ENCODE measurements at regions not wholly inside any gene's neighbourhood (a gene's known extent, or its start where the extent isn't known, plus 50 kb on each side); places are given as distances from the start of the nearest gene placed in this dataset.

DNA sequence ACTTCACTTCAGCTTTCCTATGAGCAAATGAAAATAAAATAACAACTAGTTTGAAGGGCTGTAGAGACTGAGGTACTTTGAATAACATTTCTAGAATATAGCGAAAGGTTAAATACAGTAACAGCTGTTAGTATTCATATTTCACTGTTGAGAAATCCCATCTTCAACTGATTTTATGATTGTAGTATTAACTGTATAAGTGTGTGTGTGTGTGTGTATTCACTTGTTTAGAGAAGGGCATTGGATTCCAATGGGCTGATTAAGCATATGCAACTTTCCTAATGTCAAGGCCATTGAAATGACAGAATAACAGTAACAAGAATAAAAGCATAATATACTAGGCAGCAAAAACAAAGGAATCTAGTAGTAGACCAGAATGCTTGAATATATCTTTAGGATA lies 957.5 kb upstream of the EPHA7 start:
- TF ChIP-seq EZH2 (IDR thresholded peaks at IDR 0.05; ENCODE audit: low read length, missing control alignments): no peak
- TF ChIP-seq, protein P1, sequence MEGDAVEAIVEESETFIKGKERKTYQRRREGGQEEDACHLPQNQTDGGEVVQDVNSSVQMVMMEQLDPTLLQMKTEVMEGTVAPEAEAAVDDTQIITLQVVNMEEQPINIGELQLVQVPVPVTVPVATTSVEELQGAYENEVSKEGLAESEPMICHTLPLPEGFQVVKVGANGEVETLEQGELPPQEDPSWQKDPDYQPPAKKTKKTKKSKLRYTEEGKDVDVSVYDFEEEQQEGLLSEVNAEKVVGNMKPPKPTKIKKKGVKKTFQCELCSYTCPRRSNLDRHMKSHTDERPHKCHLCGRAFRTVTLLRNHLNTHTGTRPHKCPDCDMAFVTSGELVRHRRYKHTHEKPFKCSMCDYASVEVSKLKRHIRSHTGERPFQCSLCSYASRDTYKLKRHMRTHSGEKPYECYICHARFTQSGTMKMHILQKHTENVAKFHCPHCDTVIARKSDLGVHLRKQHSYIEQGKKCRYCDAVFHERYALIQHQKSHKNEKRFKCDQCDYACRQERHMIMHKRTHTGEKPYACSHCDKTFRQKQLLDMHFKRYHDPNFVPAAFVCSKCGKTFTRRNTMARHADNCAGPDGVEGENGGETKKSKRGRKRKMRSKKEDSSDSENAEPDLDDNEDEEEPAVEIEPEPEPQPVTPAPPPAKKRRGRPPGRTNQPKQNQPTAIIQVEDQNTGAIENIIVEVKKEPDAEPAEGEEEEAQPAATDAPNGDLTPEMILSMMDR (conservative IDR thresholded peaks at IDR 0.05 in 1 of 2, IDR thresholded peaks at IDR 0.05 in 1 of 2; ENCODE audit: low read depth in 1 of 2, low read length in 2 of 2): no peak
- Histone ChIP-seq H3K36me3 (ENCODE audit: control insufficient read depth, insufficient read depth, low read length) (no peaks in the 10 kb centered on the region), H3K4me3 (replicated peaks in 1 of 4; ENCODE audit: control extremely low read depth in 1 of 4, insufficient read depth in 1 of 4, low read depth in 3 of 4, low read length in 4 of 4) (no peak overlapping the region), H3K9me3 (ENCODE audit: control insufficient read depth, insufficient read depth, low read depth, low read length) (no peaks in the 10 kb centered on the region), H2AFZ (ENCODE audit: low read length) (no peak overlapping the region), H4K20me1 (ENCODE audit: control insufficient read depth, extremely low read depth, insufficient read depth, low read length) (no peaks in the 10 kb centered on the region), H3K27me3 (ENCODE audit: control insufficient read depth, insufficient read depth, low read length) (no peaks in the 10 kb centered on the region), H3K79me2 (ENCODE audit: control insufficient read depth, insufficient read depth, low read length) (no peaks in the 10 kb centered on the region), H3K4me2 (ENCODE audit: extremely low read depth, insufficient read depth, low read length) (no peak overlapping the region), H3K9ac (ENCODE audit: insufficient read depth, low read length) (no peak overlapping the region), H3K27ac (ENCODE audit: insufficient read depth, low read length) (no peak overlapping the region), H3K4me1 (ENCODE audit: control insufficient read depth, extremely low read depth, insufficient read depth, low read length) (no peaks in the 10 kb centered on the region)
- DNase-seq (ENCODE audit: low read depth in 2 of 2): peak in 1 of 2 donors; percentile 83

DNA sequence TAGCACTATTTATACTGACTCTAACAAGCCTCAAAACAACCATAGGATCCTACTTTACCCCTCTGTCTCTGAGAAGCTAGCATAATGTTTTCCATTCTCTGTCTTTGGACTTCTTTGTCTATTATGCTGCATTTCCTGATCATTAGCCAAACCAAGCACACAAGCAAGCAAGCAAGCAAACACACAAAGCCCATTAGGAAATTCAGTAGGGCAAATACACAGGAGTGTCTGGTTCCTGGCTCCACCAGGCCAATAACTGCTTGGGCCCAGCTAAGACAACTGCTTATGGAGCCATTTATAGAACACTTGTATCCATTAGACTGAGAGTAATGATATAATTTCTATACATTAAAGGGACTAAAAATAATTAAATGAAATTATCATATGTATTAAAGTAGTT lies 952.9 kb upstream of the EPHA7 start:
- Histone ChIP-seq H3K27me3 (ENCODE audit: control insufficient read depth, insufficient read depth, low read length) (no peaks in the 10 kb centered on the region), H3K9me3 (ENCODE audit: control insufficient read depth, insufficient read depth, low read depth, low read length) (no peaks in the 10 kb centered on the region), H3K9ac (ENCODE audit: insufficient read depth, low read length) (no peak overlapping the region), H4K20me1 (ENCODE audit: control insufficient read depth, extremely low read depth, insufficient read depth, low read length) (no peaks in the 10 kb centered on the region), H3K4me3 (replicated peaks in 1 of 4; ENCODE audit: control extremely low read depth in 1 of 4, insufficient read depth in 1 of 4, low read depth in 3 of 4, low read length in 4 of 4) (no peak overlapping the region), H3K79me2 (ENCODE audit: control insufficient read depth, insufficient read depth, low read length) (no peaks in the 10 kb centered on the region), H3K4me1 (ENCODE audit: control insufficient read depth, extremely low read depth, insufficient read depth, low read length) (no peaks in the 10 kb centered on the region), H3K4me2 (ENCODE audit: extremely low read depth, insufficient read depth, low read length) (no peak overlapping the region), H3K36me3 (ENCODE audit: control insufficient read depth, insufficient read depth, low read length) (no peaks in the 10 kb centered on the region), H3K27ac (ENCODE audit: insufficient read depth, low read length) (no peak overlapping the region), H2AFZ (ENCODE audit: low read length) (no peak overlapping the region)
- TF ChIP-seq, protein P1 (conservative IDR thresholded peaks at IDR 0.05 in 1 of 2, IDR thresholded peaks at IDR 0.05 in 1 of 2; ENCODE audit: low read depth in 1 of 2, low read length in 2 of 2): no peak
- no peak for TF ChIP-seq EZH2 (IDR thresholded peaks at IDR 0.05; ENCODE audit: low read length, missing control alignments)
- no peak for DNase-seq (ENCODE audit: low read depth in 2 of 2)

DNA sequence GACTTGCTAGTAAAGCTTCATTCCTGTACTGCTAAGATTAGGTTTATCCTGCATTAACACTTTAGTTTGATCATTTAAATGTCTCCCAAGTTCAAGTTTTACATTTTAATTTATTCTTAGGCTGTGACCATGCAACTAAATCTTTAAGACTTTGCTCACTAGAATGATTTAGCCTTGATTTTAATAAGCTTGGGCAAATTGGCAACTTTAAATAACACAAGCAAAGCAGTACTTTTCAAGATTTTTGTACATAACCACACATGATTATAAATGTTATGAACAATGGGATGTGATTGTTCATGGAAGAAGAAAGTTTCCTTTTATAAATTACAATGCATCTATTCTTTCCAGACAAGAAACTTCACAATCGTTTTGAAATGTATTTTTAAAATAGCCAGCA lies 948.0 kb upstream of the EPHA7 start:
- H3K27ac ChIP-seq (ENCODE audit: insufficient read depth, low read length): no peak overlapping the region

More for the DNA sequence above, 948.0 kb upstream of the EPHA7 start:
- no peaks in the 10 kb centered on the region for H3K79me2 ChIP-seq (ENCODE audit: control insufficient read depth, insufficient read depth, low read length)
- no peaks in the 10 kb centered on the region for H4K20me1 ChIP-seq (ENCODE audit: control insufficient read depth, extremely low read depth, insufficient read depth, low read length)
- no peak overlapping the region for H3K9ac ChIP-seq (ENCODE audit: insufficient read depth, low read length)
- TF ChIP-seq, protein P1 (conservative IDR thresholded peaks at IDR 0.05 in 1 of 2, IDR thresholded peaks at IDR 0.05 in 1 of 2; ENCODE audit: low read depth in 1 of 2, low read length in 2 of 2): no peak
- no peak for TF ChIP-seq EZH2 (IDR thresholded peaks at IDR 0.05; ENCODE audit: low read length, missing control alignments)
- no peak for DNase-seq (ENCODE audit: low read depth in 2 of 2)
- H3K9me3 ChIP-seq (ENCODE audit: control insufficient read depth, insufficient read depth, low read depth, low read length): no peaks in the 10 kb centered on the region
- no peak overlapping the region for H2AFZ ChIP-seq (ENCODE audit: low read length)
- H3K4me1 ChIP-seq (ENCODE audit: control insufficient read depth, extremely low read depth, insufficient read depth, low read length): no peaks in the 10 kb centered on the region
- H3K27me3 ChIP-seq (ENCODE audit: control insufficient read depth, insufficient read depth, low read length): no peaks in the 10 kb centered on the region
- no peak overlapping the region for H3K4me2 ChIP-seq (ENCODE audit: extremely low read depth, insufficient read depth, low read length)
- no peak overlapping the region for H3K4me3 ChIP-seq (replicated peaks in 1 of 4; ENCODE audit: control extremely low read depth in 1 of 4, insufficient read depth in 1 of 4, low read depth in 3 of 4, low read length in 4 of 4)
- no peaks in the 10 kb centered on the region for H3K36me3 ChIP-seq (ENCODE audit: control insufficient read depth, insufficient read depth, low read length)
